CD14-positive monocyte (primary cell): ENCODE measurements at regions not wholly inside any gene's neighbourhood (a gene's known extent, or its start where the extent isn't known, plus 50 kb on each side); places are given as distances from the start of the nearest gene placed in this dataset.

Source experiments
- DNase-seq, 3 donors: peaks; one replicate each; pipeline ENCODE4 v3.0.0-alpha.2; 2011 to 2022
- H2AFZ ChIP-seq: 2 replicates; pipeline ENCODE4 v1.6.0; 2012; ENCODE audit warnings: mild to moderate bottlenecking, low read depth, low read length, inconsistent platforms; ENCODE audit not compliant: insufficient read depth, poor library complexity, severe bottlenecking
- H3K27ac ChIP-seq, 2 donors: 1 replicate in 1 of 2; 2 replicates in 1 of 2; pipeline ENCODE4 v1.5.1; 2012 to 2013; ENCODE audit warnings: low read length in 2 of 2, control low read depth in 1 of 2, inconsistent platforms in 1 of 2, low read depth in 1 of 2, mild to moderate bottlenecking in 1 of 2
- H3K27me3 ChIP-seq, 2 donors: one replicate each; pipeline versions ENCODE4 v1.6.0 to v1.6.1; 2011 to 2013; ENCODE audit warnings: low read length in 2 of 2; ENCODE audit not compliant: control insufficient read depth in 2 of 2, insufficient read depth in 2 of 2
- H3K36me3 ChIP-seq, 2 donors: replicated peaks in 1 of 2; 1 replicate in 1 of 2; 2 replicates in 1 of 2; pipeline versions ENCODE4 v1.5.1 to v1.6.1; 2012 to 2013; ENCODE audit warnings: low read length in 2 of 2, control low read depth in 1 of 2, inconsistent platforms in 1 of 2, mild to moderate bottlenecking in 1 of 2; ENCODE audit not compliant: insufficient read depth in 2 of 2, control insufficient read depth in 1 of 2
- H3K4me1 ChIP-seq, 2 donors: 1 replicate in 1 of 2; 2 replicates in 1 of 2; pipeline versions ENCODE4 v1.5.1 to v1.6.1; 2012 to 2013; ENCODE audit warnings: low read length in 2 of 2, control low read depth in 1 of 2, inconsistent platforms in 1 of 2, mild to moderate bottlenecking in 1 of 2, moderate library complexity in 1 of 2; ENCODE audit not compliant: insufficient read depth in 2 of 2, control insufficient read depth in 1 of 2
- H3K4me2 ChIP-seq: replicated peaks from 2 replicates; pipeline ENCODE3; 2012; ENCODE audit warnings: low read length, moderate library complexity, mild to moderate bottlenecking; ENCODE audit not compliant: poor library complexity, severe bottlenecking; ENCODE audit errors: extremely low read depth
- H3K4me3 ChIP-seq, 3 experiments: fragments of 200-600 bp in 1 of 3; sonication (generic) in 1 of 3; replicated peaks in 1 of 3; 1 replicate in 2 of 3; 2 replicates in 1 of 3; pipeline ENCODE4 v1.5.1; 2011 to 2013; ENCODE audit warnings: low read length in 3 of 3, mild to moderate bottlenecking in 3 of 3, control low read depth in 2 of 3, low read depth in 2 of 3, inconsistent platforms in 1 of 3, moderate library complexity in 1 of 3
- H3K79me2 ChIP-seq: 2 replicates; pipeline ENCODE4 v1.6.0; 2012; ENCODE audit warnings: mild to moderate bottlenecking, control low read depth, inconsistent platforms, low read length, moderate library complexity; ENCODE audit not compliant: insufficient read depth
- H3K9ac ChIP-seq: 2 replicates; pipeline ENCODE4 v1.6.0; 2017; ENCODE audit warnings: low read length, mild to moderate bottlenecking; ENCODE audit not compliant: insufficient read depth, poor library complexity, severe bottlenecking
- H3K9me3 ChIP-seq, 2 donors: replicated peaks in 1 of 2; 1 replicate in 1 of 2; 2 replicates in 1 of 2; pipeline versions ENCODE4 v1.5.1 to v1.6.1; 2012 to 2013; ENCODE audit warnings: low read length in 2 of 2, control low read depth in 1 of 2; ENCODE audit not compliant: control insufficient read depth in 1 of 2, insufficient read depth in 1 of 2
- H4K20me1 ChIP-seq: 2 replicates; pipeline ENCODE4 v1.6.0; 2012; ENCODE audit warnings: mild to moderate bottlenecking, low read length, control low read depth, moderate library complexity; ENCODE audit not compliant: insufficient read depth
- H3K27ac Mint-ChIP-seq, 7 donors: one replicate each; pipeline ENCODE4 v1.8.0; 2020; ENCODE audit warnings: mild to moderate bottlenecking in 7 of 7, mixed read lengths in 7 of 7, moderate library complexity in 6 of 7, inconsistent platforms in 2 of 7
- H3K27me3 Mint-ChIP-seq, 3 donors: one replicate each; pipeline ENCODE4 v1.8.0; 2021 to 2022; ENCODE audit warnings: low read depth in 3 of 3, mild to moderate bottlenecking in 3 of 3, mixed read lengths in 3 of 3, moderate library complexity in 3 of 3, inconsistent platforms in 1 of 3
- H3K36me3 Mint-ChIP-seq, 2 donors: one replicate each; pipeline ENCODE4 v1.8.0; 2020; ENCODE audit warnings: mixed read lengths in 2 of 2, inconsistent platforms in 1 of 2, mild to moderate bottlenecking in 1 of 2
- H3K4me1 Mint-ChIP-seq: one replicate; pipeline ENCODE4 v1.8.0; 2020; ENCODE audit warnings: mild to moderate bottlenecking, mixed read lengths
- H3K4me3 Mint-ChIP-seq, 2 donors: one replicate each; pipeline ENCODE4 v1.8.0; 2020; ENCODE audit warnings: mild to moderate bottlenecking in 2 of 2, mixed read lengths in 2 of 2, moderate library complexity in 1 of 2
- H3K9me3 Mint-ChIP-seq, 7 donors: one replicate each; pipeline ENCODE4 v1.8.0; 2020 to 2022; ENCODE audit warnings: mixed read lengths in 7 of 7, mild to moderate bottlenecking in 6 of 7, moderate library complexity in 6 of 7, inconsistent platforms in 2 of 7
- WGBS: methylation state at CpG from one replicate; pipeline ENCODE4 v1.1.5; 2013; ENCODE audit warnings: missing lambda C conversion rate; ENCODE audit not compliant: insufficient coverage; 5-methylcytosine and 5-hydroxymethylcytosine counted together
- intact Hi-C, 2 donors: fragments of 100-400 bp; cut with micrococcal nuclease; formaldehyde crosslinking; loops; one replicate each; pipeline versions ENCODE4 v1.15.0 to v1.15.1; 2023
- TF ChIP-seq, protein P1 (sequence below): fragments of 200-600 bp; IDR thresholded peaks from one replicate; pipeline ENCODE4 v1.8.0; 2022; ENCODE audit warnings: antibody characterized with exemption, mild to moderate bottlenecking

DNA sequence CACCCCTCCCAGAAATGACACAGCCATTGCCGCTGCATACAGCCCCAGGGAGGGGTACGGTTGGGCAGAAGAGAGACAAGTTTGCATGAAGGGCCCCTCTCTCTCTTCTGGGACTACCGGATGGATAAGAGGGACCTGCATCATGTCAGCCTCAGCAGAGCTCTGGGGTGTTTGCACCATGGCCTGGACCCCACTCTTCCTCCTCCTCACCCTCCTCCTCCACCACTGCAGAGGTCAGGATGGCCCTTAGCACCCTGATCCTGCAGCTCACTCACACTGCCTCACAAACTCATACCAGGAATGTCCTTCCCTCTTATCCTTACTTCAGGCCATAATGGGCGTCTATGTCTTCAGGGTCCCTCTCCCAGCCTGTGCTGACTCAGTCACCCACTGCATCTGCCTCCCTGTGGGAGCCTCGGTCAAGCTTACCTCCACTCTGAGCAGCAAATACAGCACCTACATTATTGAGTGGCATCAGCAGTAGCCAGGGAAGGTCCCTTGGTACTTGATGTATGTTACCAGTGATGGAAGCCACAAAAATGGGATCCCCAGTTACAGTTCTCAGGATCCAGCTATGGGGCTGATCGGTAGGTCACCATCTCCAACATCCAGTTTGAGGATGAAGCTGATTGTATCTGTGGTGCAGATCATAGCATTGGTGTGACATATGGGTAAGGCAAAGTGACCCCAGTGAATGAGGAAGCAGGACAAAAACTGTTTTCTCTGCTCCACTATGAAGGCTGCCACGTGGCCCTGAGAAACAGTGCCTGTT is 62.2 kb upstream of the VPREB1 start:
- Histone ChIP-seq H3K9me3 (no peaks in the 10 kb centered on the region), H3K4me2 (no peak overlapping the region), H3K36me3 (no peaks in the 10 kb centered on the region), H3K27ac (no peak overlapping the region), H2AFZ (no peak overlapping the region), H3K4me3 (no peak overlapping the region), H4K20me1 (no peaks in the 10 kb centered on the region), H3K9ac (no peak overlapping the region), H3K4me1 (no peaks in the 10 kb centered on the region), H3K27me3 (peaks cover 4 to 21% of the 10 kb centered on the region in 2 donors), H3K79me2 (no peaks in the 10 kb centered on the region)
- no peak overlapping the region for H3K27ac Mint-ChIP-seq
- H3K36me3 Mint-ChIP-seq: no peaks in the 10 kb centered on the region
- intact Hi-C loops: no loop called here
- H3K27me3 Mint-ChIP-seq: peaks cover 19 to 33% (median 26%) of the 10 kb centered on the region in 3 donors
- H3K4me3 Mint-ChIP-seq: no peak overlapping the region
- 100% methylated on average over 5 of the region's 7 CpGs for WGBS
- TF ChIP-seq, protein P1, sequence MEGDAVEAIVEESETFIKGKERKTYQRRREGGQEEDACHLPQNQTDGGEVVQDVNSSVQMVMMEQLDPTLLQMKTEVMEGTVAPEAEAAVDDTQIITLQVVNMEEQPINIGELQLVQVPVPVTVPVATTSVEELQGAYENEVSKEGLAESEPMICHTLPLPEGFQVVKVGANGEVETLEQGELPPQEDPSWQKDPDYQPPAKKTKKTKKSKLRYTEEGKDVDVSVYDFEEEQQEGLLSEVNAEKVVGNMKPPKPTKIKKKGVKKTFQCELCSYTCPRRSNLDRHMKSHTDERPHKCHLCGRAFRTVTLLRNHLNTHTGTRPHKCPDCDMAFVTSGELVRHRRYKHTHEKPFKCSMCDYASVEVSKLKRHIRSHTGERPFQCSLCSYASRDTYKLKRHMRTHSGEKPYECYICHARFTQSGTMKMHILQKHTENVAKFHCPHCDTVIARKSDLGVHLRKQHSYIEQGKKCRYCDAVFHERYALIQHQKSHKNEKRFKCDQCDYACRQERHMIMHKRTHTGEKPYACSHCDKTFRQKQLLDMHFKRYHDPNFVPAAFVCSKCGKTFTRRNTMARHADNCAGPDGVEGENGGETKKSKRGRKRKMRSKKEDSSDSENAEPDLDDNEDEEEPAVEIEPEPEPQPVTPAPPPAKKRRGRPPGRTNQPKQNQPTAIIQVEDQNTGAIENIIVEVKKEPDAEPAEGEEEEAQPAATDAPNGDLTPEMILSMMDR: no peak
- no peaks in the 10 kb centered on the region for H3K4me1 Mint-ChIP-seq
- DNase-seq: no peak
- peaks cover 0 to 2% (median 0%) of the 10 kb centered on the region in 7 donors for H3K9me3 Mint-ChIP-seq

DNA sequence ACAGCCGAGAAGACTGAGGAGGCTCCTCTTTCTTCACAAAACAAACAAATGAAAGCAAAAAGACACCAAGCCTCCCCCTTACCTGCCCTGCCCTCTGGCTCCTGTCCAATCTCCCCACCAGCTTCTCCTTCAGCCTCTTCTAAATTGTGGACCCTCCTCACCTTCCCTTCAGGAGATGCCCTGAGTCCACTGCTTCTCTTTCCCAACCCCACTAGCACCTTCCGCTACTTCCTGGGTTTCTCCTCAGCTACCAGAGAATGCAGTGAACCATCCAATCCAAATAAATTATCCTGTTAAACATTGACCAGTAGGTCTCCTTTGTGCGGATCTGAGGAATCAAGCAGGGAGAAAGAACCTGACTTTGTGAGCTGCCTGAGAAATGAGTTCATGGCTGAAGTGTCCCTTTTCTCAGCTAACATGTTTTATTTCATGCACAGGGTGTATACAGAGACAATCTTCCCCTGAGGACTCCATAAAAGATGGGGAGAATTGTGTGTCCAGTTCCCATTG is 63.2 kb upstream of the VPREB1 start:
- DNase-seq: no peak
- H3K4me3 ChIP-seq: no peak overlapping the region
- H3K4me1 ChIP-seq: no peaks in the 10 kb centered on the region
- H3K4me3 Mint-ChIP-seq: no peak overlapping the region
- no peaks in the 10 kb centered on the region for H3K4me1 Mint-ChIP-seq
- H2AFZ ChIP-seq: no peak overlapping the region
- peaks cover 17 to 32% (median 25%) of the 10 kb centered on the region in 3 donors for H3K27me3 Mint-ChIP-seq
- 94% methylated on average over 2 of the region's 3 CpGs for WGBS
- H3K4me2 ChIP-seq: no peak overlapping the region
- no peaks in the 10 kb centered on the region for H3K36me3 Mint-ChIP-seq
- H3K9me3 Mint-ChIP-seq: no peaks in the 10 kb centered on the region
- no peaks in the 10 kb centered on the region for H3K36me3 ChIP-seq
- TF ChIP-seq, protein P1: no peak
- no peak overlapping the region for H3K27ac Mint-ChIP-seq
- no peaks in the 10 kb centered on the region for H4K20me1 ChIP-seq
- H3K27me3 ChIP-seq: peaks cover 2 to 15% of the 10 kb centered on the region in 2 donors
- intact Hi-C loops: no loop called here
- H3K27ac ChIP-seq: no peak overlapping the region
- H3K9ac ChIP-seq: no peak overlapping the region
- H3K79me2 ChIP-seq: no peaks in the 10 kb centered on the region
- H3K9me3 ChIP-seq: no peaks in the 10 kb centered on the region
